ACC112 (cell line): ENCODE measurements at regions not wholly inside any gene's neighbourhood (a gene's known extent, or its start where the extent isn't known, plus 50 kb on each side); places are given as distances from the start of the nearest gene placed in this dataset.

ENCODE experiments used
- H2AFZ ChIP-seq: fragments of 200-600 bp; sonication (generic); one replicate; pipeline ENCODE4 v1.6.0; 2017; ENCODE audit warnings: antibody characterized with exemption, low read length; ENCODE audit not compliant: unreplicated experiment
- H3K27ac ChIP-seq: fragments of 200-600 bp; sonication (generic); 2 replicates; pipeline ENCODE4 v1.5.1; 2014; ENCODE audit warnings: low read depth, mild to moderate bottlenecking, antibody characterized with exemption, low read length, moderate library complexity
- H3K27me3 ChIP-seq: fragments of 200-600 bp; sonication (generic); 2 replicates; pipeline ENCODE4 v1.6.1; 2014; ENCODE audit warnings: mild to moderate bottlenecking, antibody characterized with exemption, low read length, moderate library complexity, mixed read lengths; ENCODE audit not compliant: insufficient read depth
- H3K36me3 ChIP-seq: fragments of 200-600 bp; sonication (generic); 2 replicates; pipeline ENCODE4 v1.6.1; 2016; ENCODE audit warnings: mild to moderate bottlenecking, antibody characterized with exemption, low read length, moderate library complexity, mixed read lengths; ENCODE audit not compliant: insufficient read depth
- H3K4me1 ChIP-seq: fragments of 200-600 bp; sonication (generic); one replicate; pipeline ENCODE4 v1.6.1; 2016; ENCODE audit warnings: low read length, mixed read lengths; ENCODE audit not compliant: insufficient read depth, unreplicated experiment, control insufficient read depth
- H3K4me3 ChIP-seq: fragments of 200-600 bp; sonication (generic); 2 replicates; pipeline ENCODE4 v1.5.1; 2014; ENCODE audit warnings: mild to moderate bottlenecking, low read depth, low read length
- H3K79me2 ChIP-seq: fragments of 200-600 bp; sonication (generic); one replicate; pipeline ENCODE4 v1.6.0; 2016; ENCODE audit warnings: low read length; ENCODE audit not compliant: control insufficient read depth, unreplicated experiment, insufficient read depth

- H3K4me3 ChIP-seq, result no peak overlapping the region
- H3K27ac ChIP-seq, result no peak overlapping the region
- no peaks in the 10 kb centered on the region for H3K79me2 ChIP-seq
- no peaks in the 10 kb centered on the region for H3K4me1 ChIP-seq
- no peak overlapping the region for H2AFZ ChIP-seq
- H3K36me3 ChIP-seq, result no peaks in the 10 kb centered on the region
- H3K27me3 ChIP-seq, result no peaks in the 10 kb centered on the region
Observed at GRCh38 chr1:194731025-194731424, 1544.6 kb upstream of the B3GALT2 start.

DNA sequence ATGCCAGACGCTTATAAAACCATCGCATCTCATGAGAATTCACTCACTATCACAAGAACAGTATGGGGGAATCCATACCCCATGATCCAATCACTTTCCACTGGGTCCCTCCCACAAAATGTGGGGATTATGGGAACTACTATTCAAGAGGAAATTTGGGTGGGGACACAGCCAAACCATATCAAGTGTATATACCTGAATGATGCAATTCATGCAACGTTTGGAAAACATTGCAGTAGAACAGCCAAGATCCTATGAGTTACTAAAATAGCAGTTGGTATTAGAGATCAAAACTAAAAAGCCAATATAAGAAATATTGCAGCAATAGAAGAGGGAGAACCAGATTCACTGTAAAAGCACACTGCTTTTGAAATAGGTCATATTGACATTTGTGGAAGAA is 1543.9 kb upstream of the B3GALT2 start:
- H3K4me1 ChIP-seq, result no peaks in the 10 kb centered on the region
- H3K4me3 ChIP-seq, result no peak overlapping the region
- H2AFZ ChIP-seq, result no peak overlapping the region
- no peaks in the 10 kb centered on the region for H3K27me3 ChIP-seq
- H3K36me3 ChIP-seq, result no peaks in the 10 kb centered on the region
- no peak overlapping the region for H3K27ac ChIP-seq
- no peaks in the 10 kb centered on the region for H3K79me2 ChIP-seq

DNA sequence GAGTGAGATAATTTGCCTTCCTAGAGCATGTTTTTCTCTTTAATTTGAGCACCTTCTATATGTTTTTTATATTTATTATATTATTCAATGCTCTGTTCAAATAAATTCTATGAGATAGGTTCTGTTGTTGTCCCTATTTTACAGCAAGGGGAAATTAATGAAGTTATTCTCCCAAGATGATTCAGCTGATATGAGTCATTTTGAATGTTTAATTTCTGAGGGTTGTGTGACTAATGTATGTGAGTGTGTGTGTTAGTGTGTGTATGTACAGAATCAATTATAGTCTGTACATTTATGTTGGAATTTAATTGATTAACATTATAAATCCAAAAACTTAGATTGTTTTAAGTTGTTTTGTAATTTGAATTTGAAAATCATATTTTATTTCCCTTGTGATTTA is 1536.7 kb upstream of the B3GALT2 start:
- no peak overlapping the region for H3K27ac ChIP-seq
- no peaks in the 10 kb centered on the region for H3K79me2 ChIP-seq
- no peaks in the 10 kb centered on the region for H3K27me3 ChIP-seq
- H3K4me1 ChIP-seq, result no peaks in the 10 kb centered on the region
- no peak overlapping the region for H2AFZ ChIP-seq
- H3K4me3 ChIP-seq, result no peak overlapping the region
- no peaks in the 10 kb centered on the region for H3K36me3 ChIP-seq

GRCh38 chr1:194717941-194718340 is 1531.5 kb upstream of the B3GALT2 start:
- H3K27ac ChIP-seq, result no peak overlapping the region
- H3K4me1 ChIP-seq, result no peaks in the 10 kb centered on the region
- H3K79me2 ChIP-seq, result no peaks in the 10 kb centered on the region
- no peaks in the 10 kb centered on the region for H3K27me3 ChIP-seq
- no peak overlapping the region for H2AFZ ChIP-seq
- H3K36me3 ChIP-seq, result no peaks in the 10 kb centered on the region
- no peak overlapping the region for H3K4me3 ChIP-seq

DNA sequence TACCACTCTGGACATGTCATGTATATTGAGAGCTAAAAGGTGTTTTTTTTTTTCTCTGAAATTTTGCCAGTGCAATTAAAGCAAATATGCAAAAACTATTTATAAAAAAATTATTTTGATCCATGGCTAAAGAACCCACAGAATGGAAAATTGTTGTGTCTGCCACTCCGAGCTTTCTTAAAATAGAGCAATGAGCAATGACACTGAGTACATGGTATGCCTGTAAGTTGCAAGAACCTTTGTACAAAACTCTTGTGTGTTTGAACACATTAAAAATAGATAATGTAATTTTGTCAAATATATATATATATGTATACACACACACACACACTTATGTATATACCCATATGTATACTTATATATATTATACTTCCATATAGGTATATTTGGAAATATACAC is 1530.9 kb upstream of the B3GALT2 start:
- Histone ChIP-seq H3K4me1 (no peaks in the 10 kb centered on the region), H3K79me2 (no peaks in the 10 kb centered on the region), H2AFZ (no peak overlapping the region), H3K27ac (no peak overlapping the region), H3K4me3 (no peak overlapping the region), H3K27me3 (no peaks in the 10 kb centered on the region), H3K36me3 (no peaks in the 10 kb centered on the region)

GRCh38 chr1:194710671-194711070 is 1524.3 kb upstream of the B3GALT2 start:
- H3K4me3 ChIP-seq, result no peak overlapping the region
- H3K79me2 ChIP-seq, result no peaks in the 10 kb centered on the region
- no peak overlapping the region for H3K27ac ChIP-seq
- H3K4me1 ChIP-seq, result no peaks in the 10 kb centered on the region
- H3K27me3 ChIP-seq, result no peaks in the 10 kb centered on the region
- H2AFZ ChIP-seq, result no peak overlapping the region
- H3K36me3 ChIP-seq, result no peaks in the 10 kb centered on the region

- Histone ChIP-seq H3K27ac (no peak overlapping the region), H3K4me3 (no peak overlapping the region), H3K4me1 (no peaks in the 10 kb centered on the region), H3K36me3 (no peaks in the 10 kb centered on the region), H2AFZ (no peak overlapping the region), H3K79me2 (no peaks in the 10 kb centered on the region), H3K27me3 (no peaks in the 10 kb centered on the region)
Observed at GRCh38 chr1:194709439-194709838, 1523.0 kb upstream of the B3GALT2 start.

DNA sequence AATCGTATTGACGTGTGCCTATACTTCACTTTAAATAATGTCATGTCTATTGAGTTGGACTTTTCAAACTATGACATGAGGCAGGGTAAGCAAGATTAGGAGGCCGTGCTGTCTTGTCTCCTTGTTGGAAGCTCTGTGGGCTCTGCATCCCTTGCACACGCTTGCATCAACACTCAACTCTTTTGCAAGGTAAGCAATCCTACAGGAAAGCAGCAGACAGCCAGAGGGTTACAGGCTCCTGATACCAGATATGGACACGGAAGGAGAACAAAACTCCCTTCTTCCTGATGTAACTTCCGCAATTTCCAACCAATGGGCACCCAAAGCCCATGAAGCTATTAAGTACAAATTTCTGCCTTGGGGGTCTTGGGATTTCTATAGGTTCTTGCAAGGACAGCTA is 1520.7 kb upstream of the B3GALT2 start:
- H3K36me3 ChIP-seq, result no peaks in the 10 kb centered on the region
- H3K4me1 ChIP-seq, result no peaks in the 10 kb centered on the region

GRCh38 chr1:194705123-194705854 is 1518.9 kb upstream of the B3GALT2 start:
- no peaks in the 10 kb centered on the region for H3K36me3 ChIP-seq
- peak overlapping the region; percentile 18; the same call in 1 of the 2 replicates for H3K4me3 ChIP-seq
- H3K27ac ChIP-seq, result no peak overlapping the region
- H3K27me3 ChIP-seq, result no peaks in the 10 kb centered on the region
- no peaks in the 10 kb centered on the region for H3K4me1 ChIP-seq
- H2AFZ ChIP-seq, result no peak overlapping the region
- H3K79me2 ChIP-seq, result no peaks in the 10 kb centered on the region

More for the DNA sequence above, 1520.7 kb upstream of the B3GALT2 start:
- H3K27ac ChIP-seq, result no peak overlapping the region
- no peak overlapping the region for H3K4me3 ChIP-seq
- no peak overlapping the region for H2AFZ ChIP-seq
- no peaks in the 10 kb centered on the region for H3K79me2 ChIP-seq
- H3K27me3 ChIP-seq, result no peaks in the 10 kb centered on the region

GRCh38 chr1:194698908-194699318 is 1512.5 kb upstream of the B3GALT2 start:
- Histone ChIP-seq H3K27ac (no peak overlapping the region), H2AFZ (no peak overlapping the region), H3K4me3 (no peak overlapping the region), H3K36me3 (no peaks in the 10 kb centered on the region), H3K79me2 (no peaks in the 10 kb centered on the region), H3K4me1 (no peaks in the 10 kb centered on the region), H3K27me3 (no peaks in the 10 kb centered on the region)

GRCh38 chr1:194693244-194693643 is 1506.8 kb upstream of the B3GALT2 start:
- Histone ChIP-seq H3K36me3 (no peaks in the 10 kb centered on the region), H3K4me3 (no peak overlapping the region), H3K27ac (no peak overlapping the region), H3K4me1 (no peaks in the 10 kb centered on the region), H3K27me3 (no peaks in the 10 kb centered on the region), H3K79me2 (no peaks in the 10 kb centered on the region), H2AFZ (no peak overlapping the region)
